Natural killer cell (primary cell): ENCODE measurements at regions not wholly inside any gene's neighbourhood (a gene's known extent, or its start where the extent isn't known, plus 50 kb on each side); places are given as distances from the start of the nearest gene placed in this dataset.

Source experiments
- ATAC-seq, 3 donors: fragments of 150-1000 bp in 2 of 3; fragments of 200-7000 bp in 1 of 3; cut with Tn5 transposase; 1 replicate in 1 of 3; 2 replicates in 2 of 3; pipeline ENCODE4 v1.10.0; 2021; ENCODE audit warnings: mild to moderate bottlenecking in 2 of 3, moderate library complexity in 2 of 3
- DNase-seq, 2 donors: peaks; one replicate each; pipeline versions ENCODE4 v3.0.0 to v3.0.0-alpha.2; 2013 to 2021; ENCODE audit warnings: mixed read lengths in 1 of 2
- H3K27ac ChIP-seq: one replicate; pipeline ENCODE4 v1.5.1; 2013; ENCODE audit warnings: mild to moderate bottlenecking, low read length
- H3K27me3 ChIP-seq: one replicate; pipeline ENCODE4 v1.6.1; 2013; ENCODE audit warnings: low read length; ENCODE audit not compliant: control insufficient read depth, insufficient read depth
- H3K36me3 ChIP-seq: one replicate; pipeline ENCODE4 v1.6.1; 2013; ENCODE audit warnings: low read length; ENCODE audit not compliant: control insufficient read depth, insufficient read depth
- H3K4me1 ChIP-seq: one replicate; pipeline ENCODE4 v1.6.1; 2013; ENCODE audit warnings: low read length; ENCODE audit not compliant: control insufficient read depth, insufficient read depth
- H3K4me3 ChIP-seq: one replicate; pipeline ENCODE4 v1.5.1; 2013; ENCODE audit warnings: low read length
- H3K9me3 ChIP-seq: one replicate; pipeline ENCODE4 v1.6.1; 2013; ENCODE audit warnings: low read length; ENCODE audit not compliant: control insufficient read depth, insufficient read depth
- H3K27ac Mint-ChIP-seq, 2 donors: one replicate each; pipeline ENCODE4 v1.8.0; 2022; ENCODE audit warnings: mild to moderate bottlenecking in 2 of 2, mixed read lengths in 2 of 2, moderate library complexity in 1 of 2
- H3K27me3 Mint-ChIP-seq, 2 donors: one replicate each; pipeline ENCODE4 v1.8.0; 2022; ENCODE audit warnings: low read depth in 2 of 2, mixed read lengths in 2 of 2
- H3K36me3 Mint-ChIP-seq: one replicate; pipeline ENCODE4 v1.8.0; 2022; ENCODE audit warnings: mixed read lengths
- H3K4me1 Mint-ChIP-seq, 2 donors: one replicate each; pipeline ENCODE4 v1.8.0; 2022; ENCODE audit warnings: mixed read lengths in 2 of 2
- H3K4me3 Mint-ChIP-seq: one replicate; pipeline ENCODE4 v1.8.0; 2022; ENCODE audit warnings: mild to moderate bottlenecking, moderate library complexity, mixed read lengths
- H3K9me3 Mint-ChIP-seq, 2 donors: one replicate each; pipeline ENCODE4 v1.8.0; 2022; ENCODE audit warnings: mixed read lengths in 2 of 2
- CTCF ChIP-seq: fragments of 200-600 bp; IDR thresholded peaks from one replicate; pipeline ENCODE4 v1.8.0; 2022; ENCODE audit warnings: antibody characterized with exemption
- WGBS: methylation state at CpG from one replicate; pipeline ENCODE4 v1.1.7; 2013; ENCODE audit warnings: missing lambda C conversion rate; ENCODE audit not compliant: insufficient coverage; 5-methylcytosine and 5-hydroxymethylcytosine counted together
- intact Hi-C: fragments of 100-400 bp; cut with micrococcal nuclease; formaldehyde crosslinking; loops from one replicate; pipeline ENCODE4 v1.14.2; 2022

GRCh38 chr14:53896726-53897125 is 59.9 kb downstream of the BMP4 start:
- Mint-ChIP-seq H3K9me3 (peaks cover 8 to 10% of the 10 kb centered on the region in 2 donors), H3K36me3 (no peaks in the 10 kb centered on the region), H3K27ac (no peak overlapping the region), H3K4me3 (no peak overlapping the region), H3K27me3 (no peaks in the 10 kb centered on the region), H3K4me1 (no peaks in the 10 kb centered on the region)
- WGBS = 100% methylated on average over 1 of the region's 1 CpG
- H3K27me3 ChIP-seq = no peaks in the 10 kb centered on the region
- no peak for TF ChIP-seq CTCF
- H3K4me3 ChIP-seq = no peak overlapping the region
- H3K9me3 ChIP-seq = no peaks in the 10 kb centered on the region
- DNase-seq (no peak), ATAC-seq (no peak)
- H3K27ac ChIP-seq = no peak overlapping the region
- no peaks in the 10 kb centered on the region for H3K36me3 ChIP-seq
- no peaks in the 10 kb centered on the region for H3K4me1 ChIP-seq
- intact Hi-C loops = no loop called here

- H3K4me3 Mint-ChIP-seq = no peak overlapping the region
- intact Hi-C loops = no loop called here
- H3K36me3 Mint-ChIP-seq = no peaks in the 10 kb centered on the region
- Histone ChIP-seq H3K4me1 (no peaks in the 10 kb centered on the region), H3K27me3 (no peaks in the 10 kb centered on the region), H3K9me3 (no peaks in the 10 kb centered on the region), H3K27ac (no peak overlapping the region), H3K36me3 (no peaks in the 10 kb centered on the region), H3K4me3 (no peak overlapping the region)
- peaks cover 6% of the 10 kb centered on the region in 2 donors for H3K9me3 Mint-ChIP-seq
- no peak for DNase-seq
- no peak for TF ChIP-seq CTCF
- no peaks in the 10 kb centered on the region for H3K27me3 Mint-ChIP-seq
- WGBS = 0% methylated on average over 1 of the region's 2 CpGs
- no peak overlapping the region for H3K27ac Mint-ChIP-seq
- no peaks in the 10 kb centered on the region for H3K4me1 Mint-ChIP-seq
- no peak for ATAC-seq
Observed at GRCh38 chr14:53894456-53894855, 62.2 kb downstream of the BMP4 start.

- Mint-ChIP-seq H3K4me1 (no peaks in the 10 kb centered on the region), H3K36me3 (no peaks in the 10 kb centered on the region), H3K27me3 (no peaks in the 10 kb centered on the region), H3K9me3 (peaks cover 2 to 6% of the 10 kb centered on the region in 2 donors), H3K27ac (no peak overlapping the region), H3K4me3 (no peak overlapping the region)
- Histone ChIP-seq H3K4me1 (no peaks in the 10 kb centered on the region), H3K27ac (no peak overlapping the region), H3K36me3 (no peaks in the 10 kb centered on the region), H3K4me3 (no peak overlapping the region), H3K9me3 (no peaks in the 10 kb centered on the region), H3K27me3 (no peaks in the 10 kb centered on the region)
- no peak for TF ChIP-seq CTCF
- DNase-seq = no peak
- no peak for ATAC-seq
- 85% methylated on average over 2 of the region's 2 CpGs for WGBS
- intact Hi-C loops = no loop called here
Observed at GRCh38 chr14:53893374-53893773, 63.3 kb downstream of the BMP4 start.

GRCh38 chr14:53890611-53891101 is 66.0 kb downstream of the BMP4 start:
- WGBS = 39% methylated on average over 3 of the region's 3 CpGs
- Histone ChIP-seq H3K4me3 (no peak overlapping the region), H3K9me3 (no peaks in the 10 kb centered on the region), H3K36me3 (no peaks in the 10 kb centered on the region), H3K27ac (no peak overlapping the region), H3K4me1 (no peaks in the 10 kb centered on the region), H3K27me3 (no peaks in the 10 kb centered on the region)
- no peak overlapping the region for H3K4me3 Mint-ChIP-seq
- TF ChIP-seq CTCF = no peak
- no peak overlapping the region for H3K27ac Mint-ChIP-seq
- no peaks in the 10 kb centered on the region for H3K36me3 Mint-ChIP-seq
- H3K4me1 Mint-ChIP-seq = no peaks in the 10 kb centered on the region
- peaks cover 7 to 11% of the 10 kb centered on the region in 2 donors for H3K9me3 Mint-ChIP-seq
- DNase-seq (no peak), ATAC-seq (no peak)
- intact Hi-C loops = no loop called here
- H3K27me3 Mint-ChIP-seq = no peaks in the 10 kb centered on the region
